ENCODE measurements at regions not wholly inside any gene's neighbourhood (a gene's known extent, or its start where the extent isn't known, plus 50 kb on each side); places are given as distances from the start of the nearest gene placed in this dataset.

DNA sequence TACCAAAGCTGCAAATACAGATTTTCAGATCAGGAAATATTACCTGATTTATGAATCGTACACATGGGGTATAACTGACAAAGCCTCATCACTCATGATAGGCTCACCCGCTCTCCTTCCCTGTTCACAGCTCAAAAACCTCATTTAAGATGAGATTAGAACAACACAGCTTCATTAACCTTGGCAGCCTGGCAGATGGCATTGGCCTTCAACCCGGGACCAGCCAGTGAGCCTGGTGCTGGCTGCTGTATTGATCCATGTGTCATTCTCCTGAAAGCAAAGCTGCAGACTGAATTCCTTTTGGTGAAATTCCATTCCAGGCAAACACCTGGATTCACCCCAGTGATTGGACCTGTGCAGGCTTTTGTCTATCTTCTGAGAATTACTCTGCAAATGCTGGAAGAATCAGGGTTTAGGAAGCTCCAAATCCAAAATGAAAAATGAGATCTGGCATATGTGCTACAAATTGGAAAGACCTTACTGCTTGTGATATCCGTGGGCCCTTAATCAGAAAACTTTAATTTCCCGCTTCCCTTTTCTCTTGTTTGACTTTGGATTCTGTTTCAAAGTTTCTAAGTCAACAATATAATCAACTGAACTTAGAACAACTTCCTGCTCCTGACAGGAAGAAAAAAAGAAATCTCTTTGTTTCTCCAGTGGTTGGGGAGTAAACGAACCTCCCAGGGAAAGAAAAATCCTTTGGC lies 189.1 kb upstream of the KBTBD8 start:
- no peak overlapping the region for H3K27ac ChIP-seq (ENCODE audit: low read depth, low read length)
- no peaks in the 10 kb centered on the region for H3K27me3 ChIP-seq (ENCODE audit: low read length)
- H3K36me3 ChIP-seq (ENCODE audit: low read length): no peaks in the 10 kb centered on the region
- H3K9me2 ChIP-seq (replicated peaks; ENCODE audit: insufficient read depth, low read length): no peaks in the 10 kb centered on the region
- H3K79me2 ChIP-seq (ENCODE audit: insufficient read depth, low read length): no peaks in the 10 kb centered on the region
- no peak overlapping the region for H3K9ac ChIP-seq (ENCODE audit: low read length)
- H3F3A ChIP-seq (ENCODE audit: insufficient read depth): no peaks in the 10 kb centered on the region
- H3K4me3 ChIP-seq (ENCODE audit: insufficient read depth, low read length, poor library complexity, severe bottlenecking): no peak overlapping the region
- H3K4me2 ChIP-seq (ENCODE audit: low read depth, low read length, poor library complexity, severe bottlenecking): no peak overlapping the region
- TF ChIP-seq, protein P1, sequence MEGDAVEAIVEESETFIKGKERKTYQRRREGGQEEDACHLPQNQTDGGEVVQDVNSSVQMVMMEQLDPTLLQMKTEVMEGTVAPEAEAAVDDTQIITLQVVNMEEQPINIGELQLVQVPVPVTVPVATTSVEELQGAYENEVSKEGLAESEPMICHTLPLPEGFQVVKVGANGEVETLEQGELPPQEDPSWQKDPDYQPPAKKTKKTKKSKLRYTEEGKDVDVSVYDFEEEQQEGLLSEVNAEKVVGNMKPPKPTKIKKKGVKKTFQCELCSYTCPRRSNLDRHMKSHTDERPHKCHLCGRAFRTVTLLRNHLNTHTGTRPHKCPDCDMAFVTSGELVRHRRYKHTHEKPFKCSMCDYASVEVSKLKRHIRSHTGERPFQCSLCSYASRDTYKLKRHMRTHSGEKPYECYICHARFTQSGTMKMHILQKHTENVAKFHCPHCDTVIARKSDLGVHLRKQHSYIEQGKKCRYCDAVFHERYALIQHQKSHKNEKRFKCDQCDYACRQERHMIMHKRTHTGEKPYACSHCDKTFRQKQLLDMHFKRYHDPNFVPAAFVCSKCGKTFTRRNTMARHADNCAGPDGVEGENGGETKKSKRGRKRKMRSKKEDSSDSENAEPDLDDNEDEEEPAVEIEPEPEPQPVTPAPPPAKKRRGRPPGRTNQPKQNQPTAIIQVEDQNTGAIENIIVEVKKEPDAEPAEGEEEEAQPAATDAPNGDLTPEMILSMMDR (IDR thresholded peaks at IDR 0.05; ENCODE audit: insufficient read depth, low read length, poor library complexity, severe bottlenecking): no peak
- TF ChIP-seq EZH2phosphoT487 (conservative IDR thresholded peaks at IDR 0.05; ENCODE audit: low read length): no peak
- H4K20me1 ChIP-seq (ENCODE audit: low read depth, low read length): no peaks in the 10 kb centered on the region
- H2AFZ ChIP-seq (ENCODE audit: low read depth, low read length, severe bottlenecking): no peak overlapping the region
- H3K9me3 ChIP-seq (ENCODE audit: insufficient read depth, low read length): no peaks in the 10 kb centered on the region

DNA sequence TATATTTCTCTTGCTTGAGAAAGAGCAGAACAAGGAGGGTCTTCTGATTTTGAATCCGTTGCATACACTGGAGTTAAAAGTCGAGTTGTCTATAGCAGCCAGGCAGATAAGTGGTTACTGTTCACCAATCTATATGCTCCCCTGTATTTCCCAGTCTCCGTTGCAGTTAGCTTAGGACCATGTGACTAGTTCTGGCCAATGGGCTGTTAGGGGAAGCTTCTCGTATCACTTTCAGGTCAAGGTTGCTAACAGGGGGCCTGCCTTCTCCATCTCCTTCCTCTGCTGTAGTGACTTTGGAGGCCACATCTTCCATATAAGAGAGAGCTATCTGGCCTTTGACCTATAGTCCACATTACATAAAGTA lies 188.5 kb upstream of the KBTBD8 start:
- Histone ChIP-seq H3K9me2 (replicated peaks; ENCODE audit: insufficient read depth, low read length) (no peaks in the 10 kb centered on the region), H3K4me2 (ENCODE audit: low read depth, low read length, poor library complexity, severe bottlenecking) (no peak overlapping the region), H3K9ac (ENCODE audit: low read length) (no peak overlapping the region), H3K27me3 (ENCODE audit: low read length) (no peaks in the 10 kb centered on the region), H4K20me1 (ENCODE audit: low read depth, low read length) (no peaks in the 10 kb centered on the region), H3K4me3 (ENCODE audit: insufficient read depth, low read length, poor library complexity, severe bottlenecking) (no peak overlapping the region), H3K9me3 (ENCODE audit: insufficient read depth, low read length) (no peaks in the 10 kb centered on the region), H3F3A (ENCODE audit: insufficient read depth) (no peaks in the 10 kb centered on the region), H3K79me2 (ENCODE audit: insufficient read depth, low read length) (no peaks in the 10 kb centered on the region), H3K36me3 (ENCODE audit: low read length) (no peaks in the 10 kb centered on the region), H2AFZ (ENCODE audit: low read depth, low read length, severe bottlenecking) (no peak overlapping the region), H3K27ac (ENCODE audit: low read depth, low read length) (no peak overlapping the region)
- no peak for TF ChIP-seq EZH2phosphoT487 (conservative IDR thresholded peaks at IDR 0.05; ENCODE audit: low read length)
- TF ChIP-seq, protein P1 (IDR thresholded peaks at IDR 0.05; ENCODE audit: insufficient read depth, low read length, poor library complexity, severe bottlenecking): no peak

DNA sequence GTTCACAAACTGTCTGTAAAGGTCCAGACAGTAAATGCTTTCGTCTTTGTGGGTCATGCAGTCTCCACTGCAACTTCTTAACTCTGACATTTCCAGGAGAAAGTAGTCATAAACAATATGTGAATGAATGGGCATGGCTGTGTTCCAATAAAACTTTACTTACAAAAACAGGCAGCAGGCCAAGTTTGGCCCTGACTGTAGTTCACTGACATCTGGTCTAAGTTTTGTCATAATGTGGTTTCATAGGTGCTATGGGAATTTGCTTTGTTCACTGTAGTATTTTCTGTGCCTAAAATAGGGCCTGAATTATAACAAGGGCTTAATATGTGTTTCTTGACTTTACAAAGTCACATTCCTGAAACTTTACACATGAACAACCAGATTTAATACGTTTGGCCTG lies 186.0 kb upstream of the KBTBD8 start:
- no peak overlapping the region for H3K4me3 ChIP-seq (ENCODE audit: insufficient read depth, low read length, poor library complexity, severe bottlenecking)

More for the DNA sequence above, 186.0 kb upstream of the KBTBD8 start:
- Histone ChIP-seq H3K27me3 (ENCODE audit: low read length) (no peaks in the 10 kb centered on the region), H3K27ac (ENCODE audit: low read depth, low read length) (no peak overlapping the region), H3K9ac (ENCODE audit: low read length) (no peak overlapping the region), H3K9me3 (ENCODE audit: insufficient read depth, low read length) (no peaks in the 10 kb centered on the region), H3K36me3 (ENCODE audit: low read length) (no peaks in the 10 kb centered on the region), H3K9me2 (replicated peaks; ENCODE audit: insufficient read depth, low read length) (no peaks in the 10 kb centered on the region), H3F3A (ENCODE audit: insufficient read depth) (no peaks in the 10 kb centered on the region), H3K4me2 (ENCODE audit: low read depth, low read length, poor library complexity, severe bottlenecking) (no peak overlapping the region), H4K20me1 (ENCODE audit: low read depth, low read length) (no peaks in the 10 kb centered on the region), H2AFZ (ENCODE audit: low read depth, low read length, severe bottlenecking) (no peak overlapping the region), H3K79me2 (ENCODE audit: insufficient read depth, low read length) (no peaks in the 10 kb centered on the region)
- TF ChIP-seq, protein P1 (IDR thresholded peaks at IDR 0.05; ENCODE audit: insufficient read depth, low read length, poor library complexity, severe bottlenecking): no peak
- no peak for TF ChIP-seq EZH2phosphoT487 (conservative IDR thresholded peaks at IDR 0.05; ENCODE audit: low read length)

Measured in SU-DHL-6 (cell line).